Activated T-cell treated with anti-CD3 and anti-CD28 coated beads, Interleukin-2, amount 50 U/mL, for 72 hours (primary cell): ENCODE measurements at regions not wholly inside any gene's neighbourhood (a gene's known extent, or its start where the extent isn't known, plus 50 kb on each side); places are given as distances from the start of the nearest gene placed in this dataset.

Experiments
- ATAC-seq, 2 donors: fragments of 150-1000 bp; cut with Tn5 transposase; replicated peaks in 1 of 2; 2 replicates each; pipeline ENCODE4 v1.10.0; 2021; ENCODE audit warnings: moderate library complexity in 2 of 2, mild to moderate bottlenecking in 1 of 2
- DNase-seq, 2 donors: peaks; one replicate each; pipeline ENCODE4 v3.0.0; 2021 to 2022; ENCODE audit warnings: mixed read lengths in 1 of 2
- H3K27ac Mint-ChIP-seq: one replicate; pipeline ENCODE4 v1.8.0; 2022; ENCODE audit warnings: mild to moderate bottlenecking, moderate library complexity, mixed read lengths
- H3K27me3 Mint-ChIP-seq: one replicate; pipeline ENCODE4 v1.8.0; 2022; ENCODE audit warnings: low read depth, mixed read lengths
- H3K36me3 Mint-ChIP-seq, 2 donors: one replicate each; pipeline ENCODE4 v1.8.0; 2022; ENCODE audit warnings: mixed read lengths in 2 of 2, mild to moderate bottlenecking in 1 of 2; ENCODE audit not compliant: insufficient read depth in 2 of 2
- H3K4me1 Mint-ChIP-seq: one replicate; pipeline ENCODE4 v1.8.0; 2022; ENCODE audit warnings: low read depth, mixed read lengths
- H3K4me3 Mint-ChIP-seq, 2 donors: one replicate each; pipeline ENCODE4 v1.8.0; 2022; ENCODE audit warnings: mild to moderate bottlenecking in 2 of 2, mixed read lengths in 2 of 2, moderate library complexity in 2 of 2
- H3K9me3 Mint-ChIP-seq, 2 donors: one replicate each; pipeline ENCODE4 v1.8.0; 2022; ENCODE audit warnings: mixed read lengths in 2 of 2

DNA sequence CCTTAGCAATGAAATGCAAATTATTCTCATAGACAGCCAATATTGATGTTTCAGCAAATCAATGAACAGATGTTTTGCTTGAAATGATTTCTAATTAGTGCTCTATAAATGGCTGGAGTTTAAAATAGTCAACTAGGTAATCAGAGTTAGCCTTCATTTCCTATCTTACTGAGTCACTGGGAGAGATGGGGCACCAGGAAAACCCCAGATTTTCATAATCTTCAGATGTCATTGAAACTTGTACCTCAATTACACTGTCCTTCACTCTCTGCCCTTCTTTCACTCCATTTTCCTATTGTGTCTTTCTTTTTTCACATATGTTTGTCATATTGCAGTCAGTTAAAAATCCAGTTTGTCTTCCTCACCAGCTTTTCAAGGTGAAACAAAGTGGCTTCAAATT, 92.7 kb downstream of the C12orf75 start:
- Mint-ChIP-seq H3K27ac (no peak overlapping the region), H3K4me3 (no peak overlapping the region), H3K27me3 (peaks cover 36% of the 10 kb centered on the region), H3K36me3 (no peaks in the 10 kb centered on the region), H3K4me1 (peaks cover 14% of the 10 kb centered on the region), H3K9me3 (no peaks in the 10 kb centered on the region)
- ATAC-seq (no peak), DNase-seq (no peak)

DNA sequence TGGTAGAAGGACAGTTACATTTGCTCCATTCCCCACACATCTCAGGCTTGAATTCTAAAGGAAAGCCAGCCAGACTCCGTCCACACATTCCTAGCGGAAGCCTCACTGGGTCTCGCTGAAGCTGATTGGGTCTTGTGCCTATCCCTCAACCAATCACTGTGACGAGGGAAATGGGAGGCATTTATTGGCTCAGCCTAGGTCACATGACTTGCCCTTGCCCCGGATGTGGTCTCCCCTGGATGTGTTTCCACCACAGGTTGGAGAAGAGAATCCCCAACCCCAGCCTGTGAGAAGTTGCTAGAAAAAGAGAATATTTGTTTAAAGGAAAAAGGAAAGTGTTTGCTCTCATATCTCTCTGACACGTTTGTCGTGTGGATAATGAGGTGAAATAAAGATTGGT, 93.4 kb downstream of the C12orf75 start:
- H3K9me3 Mint-ChIP-seq, result no peaks in the 10 kb centered on the region
- no peak overlapping the region for H3K4me3 Mint-ChIP-seq
- ATAC-seq (no peak), DNase-seq (no peak)
- no peaks in the 10 kb centered on the region for H3K36me3 Mint-ChIP-seq
- peaks cover 43% of the 10 kb centered on the region for H3K27me3 Mint-ChIP-seq
- H3K4me1 Mint-ChIP-seq, result peaks cover 14% of the 10 kb centered on the region
- H3K27ac Mint-ChIP-seq, result no peak overlapping the region

DNA sequence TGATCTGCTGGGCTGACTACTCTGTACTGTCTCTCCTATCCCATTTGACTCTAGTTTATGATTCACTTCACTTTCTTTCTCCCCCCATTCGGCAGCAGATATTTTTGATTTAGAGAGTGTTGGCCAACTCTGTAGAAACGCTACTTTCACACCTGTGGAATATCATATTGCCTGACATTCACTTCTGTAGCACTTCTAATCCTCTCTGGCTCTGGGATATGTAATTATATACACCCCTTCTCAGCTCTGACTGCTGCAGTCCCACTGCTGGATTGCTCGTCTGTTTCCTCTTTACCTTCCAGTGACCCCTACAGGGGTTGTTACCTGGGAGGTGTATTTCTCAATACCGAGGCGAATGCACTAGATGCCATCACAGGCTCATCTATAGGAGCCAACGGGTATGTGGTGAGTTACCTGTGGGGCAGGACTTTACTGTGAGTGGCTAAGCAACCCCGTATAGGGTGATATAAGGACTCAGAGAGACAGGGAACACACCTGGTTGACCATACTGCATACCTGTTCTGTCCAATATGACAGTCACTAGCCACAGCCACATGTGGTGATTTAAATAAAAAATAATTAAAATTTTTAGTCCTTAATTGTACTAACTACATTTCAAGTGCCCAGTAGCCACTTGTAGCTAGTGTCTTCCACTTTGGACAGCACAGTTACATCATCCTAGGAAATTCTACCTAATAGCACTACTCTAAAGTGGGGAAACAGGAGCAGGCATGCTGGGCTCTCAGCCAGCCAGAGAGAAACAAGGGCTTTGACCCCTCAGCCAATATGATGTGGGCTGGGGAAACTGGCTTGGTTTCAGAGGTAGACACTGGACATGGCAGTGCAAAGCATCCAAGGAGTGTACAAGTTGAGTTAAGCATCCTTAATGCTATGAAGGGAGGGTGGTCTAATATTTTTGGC, 95.0 kb downstream of the C12orf75 start:
- H3K36me3 Mint-ChIP-seq, result no peaks in the 10 kb centered on the region

DNA sequence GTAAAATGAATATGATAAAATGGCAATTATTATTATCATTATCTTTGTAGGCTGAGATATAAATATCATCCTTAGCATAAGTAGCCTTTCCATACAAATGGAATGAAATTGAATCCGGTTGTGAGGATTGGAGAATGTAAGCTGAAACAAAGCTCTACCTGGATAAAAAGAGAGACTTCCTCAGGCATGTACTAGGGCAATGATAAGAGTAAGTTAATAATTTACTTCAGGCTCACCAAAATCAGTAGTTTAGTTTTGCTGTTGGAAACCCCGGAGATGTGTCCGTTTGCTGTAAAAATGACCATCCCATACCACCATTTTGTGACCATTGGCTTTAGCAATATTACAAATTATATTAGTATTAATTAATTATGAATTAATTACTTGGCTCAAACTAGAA, 96.3 kb downstream of the C12orf75 start:
- H3K4me1 Mint-ChIP-seq, result peaks cover 14% of the 10 kb centered on the region
- peaks cover 52% of the 10 kb centered on the region for H3K27me3 Mint-ChIP-seq
- no peak overlapping the region for H3K27ac Mint-ChIP-seq
- H3K9me3 Mint-ChIP-seq, result no peaks in the 10 kb centered on the region
- ATAC-seq (no peak), DNase-seq (no peak)
- no peaks in the 10 kb centered on the region for H3K36me3 Mint-ChIP-seq
- H3K4me3 Mint-ChIP-seq, result no peak overlapping the region

More for the DNA sequence above, 95.0 kb downstream of the C12orf75 start:
- no peak for ATAC-seq
- Mint-ChIP-seq H3K9me3 (no peaks in the 10 kb centered on the region), H3K27ac (no peak overlapping the region), H3K4me3 (no peak overlapping the region), H3K4me1 (peaks cover 14% of the 10 kb centered on the region), H3K27me3 (peaks cover 47% of the 10 kb centered on the region)
- DNase-seq, result no peak

DNA sequence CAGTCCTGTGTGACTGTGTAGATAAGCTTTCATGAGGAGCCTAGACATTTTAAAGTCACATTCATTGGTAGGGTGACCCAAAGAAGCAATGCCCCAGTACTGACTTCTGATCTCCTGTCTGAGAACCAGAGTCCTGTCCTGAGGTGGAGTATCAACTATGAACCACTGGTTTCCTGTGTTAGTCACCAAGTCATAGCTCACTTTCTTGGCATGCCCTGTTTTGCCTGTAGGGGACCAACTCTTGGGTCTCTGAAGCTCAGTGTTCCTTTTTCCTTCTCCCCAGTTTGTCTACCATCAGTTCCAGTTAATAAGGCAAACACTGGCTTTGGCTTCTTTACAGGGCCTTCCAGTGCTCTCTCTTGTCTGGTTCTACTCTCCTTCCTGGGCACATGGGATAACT, 97.4 kb downstream of the C12orf75 start:
- Mint-ChIP-seq H3K4me3 (no peak overlapping the region), H3K36me3 (no peaks in the 10 kb centered on the region), H3K9me3 (no peaks in the 10 kb centered on the region), H3K27ac (no peak overlapping the region), H3K4me1 (peaks cover 14% of the 10 kb centered on the region), H3K27me3 (peaks cover 52% of the 10 kb centered on the region)
- ATAC-seq (peak; percentile 47 to 67), DNase-seq (no peak)

DNA sequence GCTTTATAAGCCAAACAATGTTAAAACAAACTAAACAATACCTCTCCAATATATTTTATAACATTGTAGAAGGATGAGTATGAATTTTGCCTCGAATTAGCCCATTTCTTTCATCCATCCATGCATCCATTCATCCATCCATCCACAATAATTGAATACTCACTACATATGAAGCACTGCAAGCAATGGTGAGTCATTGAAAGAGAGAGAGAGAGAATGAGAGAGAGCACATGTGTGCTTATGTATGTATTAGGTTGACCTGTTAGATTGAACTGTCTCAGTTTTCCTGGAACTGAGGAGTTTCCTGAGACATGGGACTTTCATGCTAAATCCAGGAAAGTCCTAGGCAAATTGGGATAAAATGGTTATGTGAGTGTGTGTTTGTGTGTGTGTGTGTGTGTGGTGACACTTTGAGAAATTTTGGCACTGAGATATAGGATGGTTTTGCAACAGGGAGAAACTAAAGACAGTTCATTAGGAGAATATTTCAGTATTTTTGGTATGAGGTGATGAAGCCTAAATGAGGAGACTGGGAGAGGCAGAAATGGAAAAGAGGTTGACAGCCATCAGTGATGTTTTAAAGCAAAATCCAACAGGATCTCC, 98.4 kb downstream of the C12orf75 start:
- no peak for DNase-seq
- no peak for ATAC-seq
- Mint-ChIP-seq H3K4me1 (peaks cover 4% of the 10 kb centered on the region), H3K9me3 (no peaks in the 10 kb centered on the region), H3K27me3 (peaks cover 51% of the 10 kb centered on the region), H3K27ac (no peak overlapping the region), H3K36me3 (no peaks in the 10 kb centered on the region), H3K4me3 (no peak overlapping the region)

DNA sequence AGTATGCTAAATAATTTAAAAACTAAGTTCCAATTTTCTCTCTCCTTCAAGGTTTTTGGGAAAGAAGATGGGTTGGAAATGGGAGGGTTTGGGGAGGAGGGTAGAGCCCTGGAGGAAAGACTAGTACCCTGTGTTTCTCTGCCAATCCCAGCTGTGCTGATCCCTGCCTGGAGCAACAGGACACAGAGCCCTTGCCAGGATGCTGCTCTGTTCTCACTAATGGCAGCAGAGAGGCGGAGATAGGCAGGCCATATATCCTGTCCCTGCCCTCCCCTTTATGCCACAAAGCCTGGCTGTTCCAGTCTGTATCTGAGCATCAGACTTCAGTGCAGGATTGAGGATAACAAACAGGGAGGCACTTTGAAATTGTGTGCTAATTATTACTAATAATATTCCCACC, 99.0 kb downstream of the C12orf75 start:
- ATAC-seq, result no peak
- H3K9me3 Mint-ChIP-seq, result no peaks in the 10 kb centered on the region
- H3K4me3 Mint-ChIP-seq, result no peak overlapping the region
- no peak overlapping the region for H3K27ac Mint-ChIP-seq
- H3K36me3 Mint-ChIP-seq, result no peaks in the 10 kb centered on the region
- no peak for DNase-seq
- peaks cover 45% of the 10 kb centered on the region for H3K27me3 Mint-ChIP-seq
- H3K4me1 Mint-ChIP-seq, result no peaks in the 10 kb centered on the region

DNA sequence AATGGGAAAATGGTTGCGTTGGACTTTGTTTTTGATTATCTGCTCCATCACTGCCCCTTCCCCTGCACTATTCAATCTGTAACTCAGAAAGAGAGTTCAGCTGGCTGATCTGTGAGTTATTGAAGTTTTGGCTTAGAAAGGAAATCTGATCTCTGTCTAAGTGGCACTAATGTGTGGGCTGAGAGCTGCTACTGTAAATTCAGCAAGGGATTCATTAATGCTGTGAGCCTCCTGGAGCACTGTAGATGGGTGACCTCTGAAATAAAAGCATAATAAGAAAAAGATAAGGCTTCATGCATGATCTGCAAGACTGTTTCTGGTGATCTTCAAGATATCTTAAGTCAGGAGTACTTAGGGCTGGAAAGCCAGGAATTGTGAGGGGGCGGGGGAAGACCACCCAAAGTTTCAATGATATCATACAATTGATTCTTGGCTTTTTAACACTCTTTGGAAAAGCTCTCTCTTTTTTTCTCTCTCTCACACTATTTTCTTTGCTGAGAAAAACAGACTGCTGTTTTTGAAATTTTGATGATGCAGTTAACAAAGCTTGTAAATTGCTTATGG, 101.1 kb downstream of the C12orf75 start:
- no peaks in the 10 kb centered on the region for H3K36me3 Mint-ChIP-seq
- H3K4me3 Mint-ChIP-seq, result no peak overlapping the region
- H3K4me1 Mint-ChIP-seq, result no peaks in the 10 kb centered on the region
- H3K9me3 Mint-ChIP-seq, result no peaks in the 10 kb centered on the region
- DNase-seq (no peak), ATAC-seq (no peak)
- H3K27ac Mint-ChIP-seq, result no peak overlapping the region
- H3K27me3 Mint-ChIP-seq, result peaks cover 38% of the 10 kb centered on the region

DNA sequence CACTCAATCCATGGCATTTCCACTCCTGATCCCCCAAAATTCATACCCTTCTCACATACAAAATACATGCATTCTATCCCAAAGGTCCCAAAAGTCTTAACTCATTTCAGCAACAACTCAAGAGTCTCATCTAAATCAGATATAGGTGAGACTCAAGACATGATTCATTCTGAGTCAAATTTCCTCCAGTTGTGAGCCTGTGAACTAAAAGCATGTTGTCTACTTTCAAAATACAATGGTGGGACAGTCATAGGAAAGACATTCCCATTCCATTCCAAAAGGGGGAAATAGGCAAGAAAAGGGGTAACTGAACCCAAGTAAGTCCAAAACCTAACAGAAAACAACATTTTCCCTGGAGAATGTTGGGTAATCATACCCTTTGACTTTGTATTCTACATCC, 103.3 kb downstream of the C12orf75 start:
- no peaks in the 10 kb centered on the region for H3K9me3 Mint-ChIP-seq
- no peaks in the 10 kb centered on the region for H3K36me3 Mint-ChIP-seq
- ATAC-seq (no peak), DNase-seq (no peak)
- peaks cover 28% of the 10 kb centered on the region for H3K27me3 Mint-ChIP-seq
- no peak overlapping the region for H3K4me3 Mint-ChIP-seq
- no peak overlapping the region for H3K27ac Mint-ChIP-seq
- H3K4me1 Mint-ChIP-seq, result no peaks in the 10 kb centered on the region

DNA sequence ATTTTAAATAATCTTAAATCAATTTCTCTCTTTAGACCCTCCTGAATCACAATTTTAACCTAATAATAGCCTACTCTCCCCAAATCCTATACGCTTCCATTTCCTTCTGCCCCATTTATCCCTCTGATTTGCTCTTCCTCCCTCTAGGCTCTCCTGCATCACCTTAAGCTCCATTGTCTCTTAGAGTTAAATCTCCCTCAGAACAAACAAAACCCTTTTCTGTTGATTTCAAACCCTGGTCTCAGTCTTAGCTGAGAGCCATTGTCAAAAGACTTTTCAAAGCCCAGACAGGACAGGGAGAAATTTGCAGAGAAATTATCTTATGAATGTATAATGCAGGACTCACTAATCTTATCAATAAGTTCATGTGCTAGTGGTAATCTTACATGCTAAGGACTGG, 106.1 kb downstream of the C12orf75 start:
- no peaks in the 10 kb centered on the region for H3K9me3 Mint-ChIP-seq
- no peak overlapping the region for H3K4me3 Mint-ChIP-seq
- no peaks in the 10 kb centered on the region for H3K4me1 Mint-ChIP-seq
- H3K36me3 Mint-ChIP-seq, result peaks cover 0 to 1% of the 10 kb centered on the region in 2 donors
- peaks cover 26% of the 10 kb centered on the region for H3K27me3 Mint-ChIP-seq
- H3K27ac Mint-ChIP-seq, result no peak overlapping the region
- DNase-seq (no peak), ATAC-seq (no peak)

DNA sequence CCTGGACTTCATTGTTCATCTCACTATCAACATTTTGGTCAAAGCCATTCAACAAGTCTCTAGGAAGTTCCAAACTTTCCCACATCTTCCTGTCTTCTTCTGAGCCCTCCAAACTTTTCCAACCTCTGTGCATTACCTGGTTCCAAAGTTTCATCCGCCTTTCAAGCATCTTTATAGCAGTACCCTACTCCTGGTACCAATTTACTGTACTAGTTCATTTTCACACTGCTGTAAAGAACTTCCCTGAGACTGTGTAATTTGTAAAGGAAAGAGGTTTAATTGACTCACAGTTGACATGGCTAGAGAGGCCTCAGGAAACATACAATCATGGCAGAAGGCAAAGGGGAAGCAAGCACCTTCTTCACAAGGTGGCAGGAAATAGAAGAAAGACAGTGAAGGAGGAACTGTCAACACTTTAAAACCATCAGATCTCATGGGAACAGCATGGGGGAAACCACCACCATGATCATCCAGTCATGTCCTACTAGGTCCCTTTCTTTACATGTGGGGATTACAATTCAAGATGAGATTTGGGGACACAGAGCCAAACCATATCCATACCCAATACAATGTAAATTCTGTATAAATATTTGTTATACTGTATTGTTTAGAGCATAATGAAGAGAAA, 109.7 kb downstream of the C12orf75 start:
- Mint-ChIP-seq H3K36me3 (peaks cover 1 to 2% of the 10 kb centered on the region in 2 donors), H3K27ac (no peak overlapping the region), H3K27me3 (peaks cover 42% of the 10 kb centered on the region), H3K9me3 (no peaks in the 10 kb centered on the region), H3K4me1 (no peaks in the 10 kb centered on the region), H3K4me3 (no peak overlapping the region)
- DNase-seq (no peak), ATAC-seq (no peak)

DNA sequence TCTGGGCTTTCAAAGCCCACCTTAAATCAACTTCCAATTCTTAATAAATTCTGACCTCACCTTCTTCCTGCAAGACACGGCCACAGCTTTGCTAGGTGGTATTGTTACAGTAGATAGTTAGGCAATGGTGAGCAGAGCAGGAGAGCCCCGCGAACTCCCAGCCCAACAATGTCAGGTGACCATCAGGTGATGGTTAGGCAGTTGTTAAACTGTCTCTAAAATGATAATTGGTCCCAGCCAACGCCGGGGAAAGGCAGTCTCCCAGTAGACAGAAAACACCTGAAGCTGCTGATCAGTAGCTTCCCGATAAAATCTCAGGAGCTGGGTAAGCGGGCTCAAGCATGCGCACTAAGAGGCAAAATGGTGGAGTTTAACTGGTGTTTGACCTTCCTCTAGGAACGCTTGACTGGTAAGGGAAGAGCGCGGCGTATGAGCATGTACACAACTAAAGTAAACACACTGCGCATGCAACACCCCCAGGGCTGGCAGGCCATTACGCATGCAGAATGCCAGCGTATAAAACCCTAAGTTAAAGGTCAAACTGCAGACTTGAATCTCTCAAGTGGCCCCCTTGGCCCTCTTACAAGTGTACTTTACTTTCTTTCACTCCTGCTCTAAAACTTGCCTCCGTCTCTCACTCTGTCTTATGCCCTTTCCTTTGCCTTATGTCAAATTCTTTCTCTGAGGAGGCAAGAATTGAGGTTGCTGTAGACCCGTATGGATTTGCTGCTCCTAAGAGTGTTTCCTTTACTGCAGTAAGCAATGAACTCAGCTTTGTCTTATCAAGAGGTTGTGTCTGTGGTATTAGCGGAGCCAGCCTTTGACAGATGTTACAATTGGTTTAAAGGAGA, 113.5 kb downstream of the C12orf75 start:
- peaks cover 1 to 2% of the 10 kb centered on the region in 2 donors for H3K36me3 Mint-ChIP-seq
- ATAC-seq (no peak), DNase-seq (no peak)
- no peak overlapping the region for H3K4me3 Mint-ChIP-seq
- H3K9me3 Mint-ChIP-seq, result no peaks in the 10 kb centered on the region
- H3K27me3 Mint-ChIP-seq, result peaks cover 24% of the 10 kb centered on the region
- H3K4me1 Mint-ChIP-seq, result no peaks in the 10 kb centered on the region
- no peak overlapping the region for H3K27ac Mint-ChIP-seq
